ENCODE measurements at regions not wholly inside any gene's neighbourhood (a gene's known extent, or its start where the extent isn't known, plus 50 kb on each side); places are given as distances from the start of the nearest gene placed in this dataset.

DNA sequence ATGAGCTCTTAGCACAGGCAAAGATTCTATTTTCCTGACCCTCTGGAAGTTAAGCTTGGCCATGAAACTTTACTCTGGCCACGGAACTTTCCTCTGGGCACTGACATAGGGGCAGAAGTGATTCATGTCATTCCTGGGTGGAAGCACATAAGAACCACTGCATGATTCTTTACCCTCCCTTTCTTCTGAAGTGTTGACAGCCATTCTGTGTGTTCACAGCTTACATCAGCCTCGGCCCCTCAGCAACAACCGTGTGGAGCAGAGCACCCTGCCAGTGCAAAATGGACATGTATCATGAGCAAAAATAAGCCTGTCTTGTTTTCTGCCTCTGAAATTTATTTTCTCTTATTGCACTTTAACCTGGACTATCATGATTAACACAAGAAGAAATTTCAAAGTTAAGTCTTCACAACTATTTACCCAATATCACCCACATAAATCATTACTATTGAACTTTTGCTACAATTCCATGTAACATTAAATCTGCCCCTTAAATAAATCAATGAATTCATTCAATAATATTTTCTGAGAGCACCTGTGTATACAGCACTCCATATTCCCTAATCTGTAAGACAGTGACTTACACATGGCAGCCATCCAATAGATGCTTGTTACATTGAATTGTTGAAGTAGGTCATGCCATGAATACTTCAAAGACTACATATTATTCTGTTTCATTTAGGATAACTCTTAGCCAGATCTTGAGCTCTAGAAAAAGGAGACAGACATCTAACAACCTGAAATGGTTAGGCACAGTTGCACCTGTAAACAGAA, 531.9 kb downstream of the IRS1 start:
- intact Hi-C loops (cut with DNase I; ENCODE audit: low total_unique reads): no loop called here
- Histone ChIP-seq H3K27ac (no peak overlapping the region), H3K4me3 (no peak overlapping the region), H3K27me3 (no peaks in the 10 kb centered on the region), H3K4me1 (no peaks in the 10 kb centered on the region), H3K36me3 (ENCODE audit: low read depth, missing control alignments) (no peaks in the 10 kb centered on the region), H3K9me3 (no peaks in the 10 kb centered on the region)
- TF ChIP-seq POLR2A (IDR thresholded peaks at IDR 0.05): no peak
- no peak for TF ChIP-seq CTCF (IDR thresholded peaks at IDR 0.05)
- DNase-seq: no peak
- WGBS, 2 donors: 78% methylated on average over 3 of the region's 3 CpGs

GRCh38 chr2:226256709-226257376, 542.8 kb downstream of the IRS1 start:
- DNase-seq: no peak
- intact Hi-C loops (cut with DNase I; ENCODE audit: low total_unique reads): no loop called here
- no peak overlapping the region for H3K27ac ChIP-seq

DNA sequence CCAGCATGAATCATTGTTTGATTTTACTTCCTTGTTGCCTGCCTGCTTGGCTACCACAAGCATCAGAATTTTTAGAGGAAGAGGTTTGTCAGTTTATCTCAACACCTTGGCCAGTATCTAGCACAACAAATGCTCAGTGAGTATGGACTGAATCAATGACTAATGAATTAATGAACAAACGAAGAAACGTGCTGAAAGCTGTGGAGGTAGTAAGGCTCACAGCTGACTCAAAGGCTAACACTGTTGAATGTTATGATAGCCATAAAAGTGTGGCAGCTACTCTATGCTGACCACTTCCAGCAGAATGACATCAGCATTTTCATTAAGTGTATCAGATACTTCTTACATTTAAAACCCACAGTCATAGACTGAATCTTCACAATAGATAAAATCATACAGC, 543.4 kb downstream of the IRS1 start:
- no peak for DNase-seq
- 69 to 73% methylated on average over 2 of the region's 2 CpGs for WGBS, 2 donors

More at GRCh38 chr2:226256709-226257376, 542.8 kb downstream of the IRS1 start:
- no peaks in the 10 kb centered on the region for H3K36me3 ChIP-seq (ENCODE audit: low read depth, missing control alignments)
- H3K4me3 ChIP-seq: no peak overlapping the region
- WGBS, 2 donors: 79 to 91% methylated on average over 4 of the region's 4 CpGs
- H3K9me3 ChIP-seq: no peaks in the 10 kb centered on the region
- H3K4me1 ChIP-seq: no peaks in the 10 kb centered on the region
- no peaks in the 10 kb centered on the region for H3K27me3 ChIP-seq
- no peak for TF ChIP-seq CTCF (IDR thresholded peaks at IDR 0.05)

DNA sequence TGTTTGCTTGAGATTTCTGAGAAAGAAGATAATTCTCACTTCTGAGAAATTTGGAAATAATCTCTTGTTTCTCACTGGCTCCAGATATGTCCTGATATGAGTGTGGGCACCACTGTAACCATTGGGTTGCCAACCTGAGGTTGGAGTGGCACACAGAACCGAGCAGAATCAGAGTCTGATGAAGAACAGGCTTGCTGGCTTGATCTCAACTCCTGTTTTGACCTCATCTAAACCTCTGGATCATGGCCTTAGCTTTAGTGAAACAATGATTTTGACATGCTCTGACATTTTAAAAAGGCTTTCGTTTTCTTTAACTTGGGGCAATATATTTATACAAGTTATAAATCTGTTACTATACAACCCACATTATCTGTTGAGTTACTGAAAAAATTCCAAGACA, 548.0 kb downstream of the IRS1 start:
- Histone ChIP-seq H3K4me1 (no peaks in the 10 kb centered on the region), H3K27me3 (no peaks in the 10 kb centered on the region), H3K27ac (no peak overlapping the region), H3K4me3 (no peak overlapping the region), H3K36me3 (ENCODE audit: low read depth, missing control alignments) (no peaks in the 10 kb centered on the region), H3K9me3 (no peaks in the 10 kb centered on the region)
- no peak for DNase-seq
- WGBS, 2 donors: 49 to 73% methylated on average over 2 of the region's 2 CpGs
- TF ChIP-seq CTCF (IDR thresholded peaks at IDR 0.05) (no peak), POLR2A (IDR thresholded peaks at IDR 0.05) (no peak)
- intact Hi-C loops (cut with DNase I; ENCODE audit: low total_unique reads): no loop called here

More for the DNA sequence above, 543.4 kb downstream of the IRS1 start:
- Histone ChIP-seq H3K27me3 (no peaks in the 10 kb centered on the region), H3K36me3 (ENCODE audit: low read depth, missing control alignments) (no peaks in the 10 kb centered on the region), H3K27ac (no peak overlapping the region), H3K9me3 (no peaks in the 10 kb centered on the region), H3K4me1 (no peaks in the 10 kb centered on the region), H3K4me3 (no peak overlapping the region)
- intact Hi-C loops (cut with DNase I; ENCODE audit: low total_unique reads): no loop called here
- no peak for TF ChIP-seq POLR2A (IDR thresholded peaks at IDR 0.05)
- TF ChIP-seq CTCF (IDR thresholded peaks at IDR 0.05): no peak

All from testis (tissue), 2 donors.